Uterus (tissue), 2 donors: ENCODE measurements at regions not wholly inside any gene's neighbourhood (a gene's known extent, or its start where the extent isn't known, plus 50 kb on each side); places are given as distances from the start of the nearest gene placed in this dataset.

ENCODE experiments used
- CTCF ChIP-seq, 4 experiments: fragments of 200-600 bp in 2 of 4; fragments of 450-650 bp in 2 of 4; sonication (generic) in 2 of 4; IDR thresholded peaks; one replicate each; pipeline ENCODE4 v1.5.1; 2016 to 2019; ENCODE audit warnings: antibody characterized with exemption in 4 of 4, mild to moderate bottlenecking in 2 of 4, moderate library complexity in 1 of 4
- POLR2A ChIP-seq, 2 donors: fragments of 450-650 bp; IDR thresholded peaks; one replicate each; pipeline ENCODE4 v1.6.1; 2016; ENCODE audit warnings: antibody characterized with exemption in 2 of 2, mild to moderate bottlenecking in 1 of 2, moderate library complexity in 1 of 2

- no peak for TF ChIP-seq CTCF (IDR thresholded peaks at IDR 0.05)
- TF ChIP-seq POLR2A (IDR thresholded peaks at IDR 0.05): no peak
Measured at GRCh38 chr6:77034161-77034560, 429.1 kb downstream of the HTR1B start.
